Gastroesophageal sphincter (tissue), 3 donors: ENCODE measurements at regions not wholly inside any gene's neighbourhood (a gene's known extent, or its start where the extent isn't known, plus 50 kb on each side); places are given as distances from the start of the nearest gene placed in this dataset.

Experiments used
- EP300 ChIP-seq: sonication (generic); formaldehyde crosslinking; IDR thresholded peaks from one replicate; pipeline ENCODE4 v1.6.1; 2017; ENCODE audit warnings: antibody characterized with exemption, mild to moderate bottlenecking
- POLR2AphosphoS5 ChIP-seq: sonication (generic); formaldehyde crosslinking; IDR thresholded peaks from one replicate; pipeline ENCODE4 v1.6.1; 2017; ENCODE audit warnings: antibody characterized with exemption
- TF ChIP-seq, protein P1 (sequence below), 4 experiments: fragments of 200-600 bp in 2 of 4; fragments of 450-650 bp in 2 of 4; sonication (generic) in 1 of 4; IDR thresholded peaks; one replicate each; pipeline ENCODE4 v1.5.1; 2017 to 2019; ENCODE audit warnings: antibody characterized with exemption in 4 of 4, mild to moderate bottlenecking in 2 of 4, moderate library complexity in 2 of 4

GRCh38 chrX:149161435-149162088 lies 343.5 kb downstream of the IDS start:
- TF ChIP-seq, protein P1, sequence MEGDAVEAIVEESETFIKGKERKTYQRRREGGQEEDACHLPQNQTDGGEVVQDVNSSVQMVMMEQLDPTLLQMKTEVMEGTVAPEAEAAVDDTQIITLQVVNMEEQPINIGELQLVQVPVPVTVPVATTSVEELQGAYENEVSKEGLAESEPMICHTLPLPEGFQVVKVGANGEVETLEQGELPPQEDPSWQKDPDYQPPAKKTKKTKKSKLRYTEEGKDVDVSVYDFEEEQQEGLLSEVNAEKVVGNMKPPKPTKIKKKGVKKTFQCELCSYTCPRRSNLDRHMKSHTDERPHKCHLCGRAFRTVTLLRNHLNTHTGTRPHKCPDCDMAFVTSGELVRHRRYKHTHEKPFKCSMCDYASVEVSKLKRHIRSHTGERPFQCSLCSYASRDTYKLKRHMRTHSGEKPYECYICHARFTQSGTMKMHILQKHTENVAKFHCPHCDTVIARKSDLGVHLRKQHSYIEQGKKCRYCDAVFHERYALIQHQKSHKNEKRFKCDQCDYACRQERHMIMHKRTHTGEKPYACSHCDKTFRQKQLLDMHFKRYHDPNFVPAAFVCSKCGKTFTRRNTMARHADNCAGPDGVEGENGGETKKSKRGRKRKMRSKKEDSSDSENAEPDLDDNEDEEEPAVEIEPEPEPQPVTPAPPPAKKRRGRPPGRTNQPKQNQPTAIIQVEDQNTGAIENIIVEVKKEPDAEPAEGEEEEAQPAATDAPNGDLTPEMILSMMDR (IDR thresholded peaks at IDR 0.05) = no peak
- TF ChIP-seq POLR2AphosphoS5 (no peak), EP300 (no peak)
